ENCODE measurements at regions not wholly inside any gene's neighbourhood (a gene's known extent, or its start where the extent isn't known, plus 50 kb on each side); places are given as distances from the start of the nearest gene placed in this dataset.

DNA sequence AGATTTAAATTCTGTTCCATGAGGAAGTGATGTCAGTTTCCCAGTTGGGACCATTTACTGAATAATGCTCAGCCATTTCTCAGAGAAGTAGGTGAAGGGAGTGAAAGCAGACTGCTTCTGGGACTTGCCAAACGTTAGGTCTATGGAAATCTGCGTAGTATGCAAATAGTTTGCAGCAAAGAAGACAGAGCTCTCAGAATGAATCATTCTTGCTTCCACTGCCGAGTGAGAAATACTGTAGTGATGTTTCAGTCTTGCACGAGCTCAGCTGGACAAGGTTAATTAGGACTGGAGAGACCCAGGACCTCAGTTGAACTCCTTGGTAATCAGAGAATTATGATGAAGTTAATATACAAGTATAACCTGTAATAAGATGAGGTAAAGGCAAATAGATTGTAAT lies 317.7 kb upstream of the DAB1 start:
- TF ChIP-seq POLR2A (IDR thresholded peaks at IDR 0.05; ENCODE audit: low read depth, low read length) (no peak), TAF1 (IDR thresholded peaks at IDR 0.05; ENCODE audit: borderline replicate concordance, low read depth, low read length) (no peak), POLR2AphosphoS5 (IDR thresholded peaks at IDR 0.05; ENCODE audit: low read depth, low read length) (no peak)
